ENCODE measurements at regions not wholly inside any gene's neighbourhood (a gene's known extent, or its start where the extent isn't known, plus 50 kb on each side); places are given as distances from the start of the nearest gene placed in this dataset.

DNA sequence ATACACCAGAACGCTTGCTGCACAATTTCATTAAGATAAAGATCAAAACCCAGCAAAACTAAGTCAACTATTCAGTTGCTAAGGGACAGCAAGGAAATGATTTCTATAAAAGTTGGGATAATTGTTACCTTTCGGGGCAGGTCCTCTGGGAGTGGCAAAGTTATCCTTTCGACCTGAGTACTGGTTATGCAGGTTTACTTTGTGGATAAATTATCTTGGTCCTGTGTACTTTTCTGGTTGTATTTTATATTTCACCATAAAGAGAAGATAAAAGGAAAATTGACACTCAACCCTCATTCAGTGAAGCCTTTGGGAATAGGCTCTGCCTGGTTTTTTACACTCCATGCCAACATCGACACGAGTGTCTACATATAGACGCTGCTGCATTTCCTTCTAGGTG, 146.5 kb downstream of the SYK start:
- no peak for TF ChIP-seq CTCF (IDR thresholded peaks at IDR 0.05)
- TF ChIP-seq POLR2AphosphoS5 (IDR thresholded peaks at IDR 0.05) = no peak
- TF ChIP-seq EP300 (IDR thresholded peaks at IDR 0.05) = no peak
